ENCODE measurements at regions not wholly inside any gene's neighbourhood (a gene's known extent, or its start where the extent isn't known, plus 50 kb on each side); places are given as distances from the start of the nearest gene placed in this dataset.

DNA sequence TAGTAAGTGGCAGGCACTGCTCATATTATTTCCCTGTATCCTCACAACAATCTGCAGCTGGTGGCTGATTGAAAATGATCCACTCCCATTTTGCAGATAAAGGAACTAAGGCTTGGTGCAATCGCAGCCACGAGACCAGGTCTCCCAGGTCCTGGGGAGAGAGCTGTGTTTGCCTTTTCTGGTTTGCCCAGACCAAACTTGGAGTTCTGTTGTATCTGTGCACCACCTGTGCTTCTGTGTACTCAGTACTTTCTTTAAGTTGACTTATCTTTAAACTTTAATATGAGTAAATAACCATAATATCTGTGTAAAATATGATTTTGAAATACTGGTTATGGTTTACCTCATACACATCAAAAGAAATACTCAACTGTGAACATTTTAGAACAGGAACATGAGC is 625.7 kb upstream of the CFAP20DC start:
- Histone ChIP-seq H3K9me3 (ENCODE audit: control insufficient read depth, low read length) (no peaks in the 10 kb centered on the region), H3K27me3 (replicated peaks; ENCODE audit: control insufficient read depth, insufficient read depth, low read length, poor library complexity, severe bottlenecking) (no peaks in the 10 kb centered on the region), H3K4me3 (ENCODE audit: insufficient read depth, low read depth, low read length, poor library complexity, severe bottlenecking) (no peak overlapping the region), H3K27ac (ENCODE audit: insufficient read depth, low read length, poor library complexity, severe bottlenecking) (no peak overlapping the region), H3K36me3 (ENCODE audit: control insufficient read depth, insufficient read depth, low read length) (no peaks in the 10 kb centered on the region), H3K4me1 (ENCODE audit: control insufficient read depth, insufficient read depth, low read length, poor library complexity, severe bottlenecking) (no peaks in the 10 kb centered on the region)
- DNase-seq = no peak

DNA sequence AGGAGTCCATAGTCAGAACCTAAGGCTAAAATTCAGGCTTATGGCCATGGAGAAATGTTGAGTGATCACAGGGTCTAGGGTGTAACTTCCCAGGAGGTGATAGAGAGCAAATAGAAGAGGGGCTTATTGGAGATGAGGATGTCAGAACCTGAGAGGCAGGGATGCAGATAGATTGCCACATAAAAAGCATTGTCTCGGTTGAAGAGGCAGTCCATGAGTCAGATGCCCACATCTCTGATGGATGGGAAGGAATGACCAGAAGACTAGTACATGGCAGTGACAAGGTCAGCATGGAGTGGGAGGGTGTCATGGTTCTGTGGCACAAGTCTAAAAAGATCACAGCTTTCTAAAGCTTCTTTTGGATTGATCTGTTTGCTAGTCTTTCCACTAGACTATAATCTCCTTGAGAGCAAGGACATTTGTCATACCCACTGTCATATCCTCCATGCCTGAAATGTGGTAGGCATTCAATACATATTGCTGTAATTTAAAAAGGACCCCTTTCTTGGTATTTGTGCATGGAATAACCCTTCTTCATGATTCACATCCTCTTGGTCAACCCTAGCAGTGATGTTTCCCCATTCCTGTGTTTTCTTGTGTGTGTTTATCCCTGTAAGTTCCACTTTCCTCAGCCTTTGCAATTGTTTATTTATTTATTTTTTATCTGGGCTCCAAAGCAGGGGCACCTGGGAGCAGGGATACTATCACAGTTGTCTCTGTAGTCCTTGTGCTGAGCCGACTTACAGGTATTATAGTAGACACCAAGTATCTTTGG is 613.4 kb upstream of the CFAP20DC start:
- Histone ChIP-seq H3K27ac (ENCODE audit: insufficient read depth, low read length, poor library complexity, severe bottlenecking) (no peak overlapping the region), H3K4me1 (ENCODE audit: control insufficient read depth, insufficient read depth, low read length, poor library complexity, severe bottlenecking) (no peaks in the 10 kb centered on the region), H3K4me3 (ENCODE audit: insufficient read depth, low read depth, low read length, poor library complexity, severe bottlenecking) (no peak overlapping the region), H3K27me3 (replicated peaks; ENCODE audit: control insufficient read depth, insufficient read depth, low read length, poor library complexity, severe bottlenecking) (no peaks in the 10 kb centered on the region), H3K36me3 (ENCODE audit: control insufficient read depth, insufficient read depth, low read length) (no peaks in the 10 kb centered on the region), H3K9me3 (ENCODE audit: control insufficient read depth, low read length) (no peaks in the 10 kb centered on the region)
- DNase-seq = no peak

DNA sequence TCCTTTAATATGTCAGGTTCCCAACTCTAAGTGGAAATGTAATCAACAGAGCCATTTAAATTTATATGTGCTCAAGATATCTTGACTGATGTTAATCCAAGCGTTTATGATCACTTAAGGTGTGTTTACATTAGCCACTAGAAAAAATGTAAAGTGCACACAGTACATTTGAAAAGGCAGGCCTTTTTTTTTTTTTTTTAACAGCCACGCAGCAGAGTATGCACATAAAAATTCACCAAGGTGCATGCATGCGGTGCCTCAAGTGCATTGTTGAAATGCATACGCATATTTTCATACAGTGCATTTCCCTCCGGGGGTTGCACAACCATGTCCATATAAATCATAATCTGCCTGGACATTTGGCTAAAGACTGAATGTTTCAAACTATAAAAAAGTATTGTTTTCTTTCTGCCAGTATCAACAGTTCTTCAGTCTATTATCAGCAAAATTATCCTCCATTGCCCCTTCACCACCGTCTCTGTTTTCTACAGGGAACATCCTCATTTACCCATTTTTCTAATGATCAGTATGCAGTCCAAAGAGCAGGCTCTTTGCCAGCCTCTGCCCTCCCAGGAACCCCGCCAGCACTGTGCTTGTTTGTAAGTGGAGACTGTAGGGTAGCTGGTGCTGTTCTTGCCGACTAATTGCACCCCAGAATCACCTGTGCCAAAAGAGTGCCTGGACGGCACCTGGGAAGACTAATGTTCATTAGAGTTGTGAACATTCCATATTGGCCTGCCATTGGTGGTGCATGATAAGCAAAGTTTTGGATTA is 611.2 kb upstream of the CFAP20DC start:
- Histone ChIP-seq H3K36me3 (ENCODE audit: control insufficient read depth, insufficient read depth, low read length) (no peaks in the 10 kb centered on the region), H3K4me3 (ENCODE audit: insufficient read depth, low read depth, low read length, poor library complexity, severe bottlenecking) (no peak overlapping the region), H3K27me3 (replicated peaks; ENCODE audit: control insufficient read depth, insufficient read depth, low read length, poor library complexity, severe bottlenecking) (no peaks in the 10 kb centered on the region), H3K4me1 (ENCODE audit: control insufficient read depth, insufficient read depth, low read length, poor library complexity, severe bottlenecking) (no peaks in the 10 kb centered on the region), H3K9me3 (ENCODE audit: control insufficient read depth, low read length) (no peaks in the 10 kb centered on the region), H3K27ac (ENCODE audit: insufficient read depth, low read length, poor library complexity, severe bottlenecking) (no peak overlapping the region)
- no peak for DNase-seq

DNA sequence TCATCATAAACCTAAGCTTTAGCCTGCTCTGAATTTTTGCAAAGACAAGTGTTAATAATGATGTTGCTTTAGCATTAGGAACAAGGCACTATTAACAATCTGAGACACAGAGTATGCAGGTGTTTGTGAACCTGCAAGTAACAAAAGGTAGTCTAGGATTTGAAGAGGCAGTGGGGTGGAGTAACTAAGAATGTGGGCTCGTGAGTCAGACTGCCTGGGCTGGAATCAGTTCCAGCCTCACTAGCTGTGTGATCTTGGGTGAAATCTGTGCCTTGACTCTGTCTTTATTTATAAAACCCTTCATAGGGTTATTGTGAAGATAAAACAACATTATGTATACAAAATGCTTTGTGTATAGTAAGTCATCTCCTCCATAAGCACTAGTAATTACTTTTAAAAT is 610.6 kb upstream of the CFAP20DC start:
- no peaks in the 10 kb centered on the region for H3K9me3 ChIP-seq (ENCODE audit: control insufficient read depth, low read length)
- no peak overlapping the region for H3K27ac ChIP-seq (ENCODE audit: insufficient read depth, low read length, poor library complexity, severe bottlenecking)
- H3K36me3 ChIP-seq (ENCODE audit: control insufficient read depth, insufficient read depth, low read length) = no peaks in the 10 kb centered on the region
- H3K4me1 ChIP-seq (ENCODE audit: control insufficient read depth, insufficient read depth, low read length, poor library complexity, severe bottlenecking) = no peaks in the 10 kb centered on the region
- DNase-seq = no peak
- no peaks in the 10 kb centered on the region for H3K27me3 ChIP-seq (replicated peaks; ENCODE audit: control insufficient read depth, insufficient read depth, low read length, poor library complexity, severe bottlenecking)
- no peak overlapping the region for H3K4me3 ChIP-seq (ENCODE audit: insufficient read depth, low read depth, low read length, poor library complexity, severe bottlenecking)

DNA sequence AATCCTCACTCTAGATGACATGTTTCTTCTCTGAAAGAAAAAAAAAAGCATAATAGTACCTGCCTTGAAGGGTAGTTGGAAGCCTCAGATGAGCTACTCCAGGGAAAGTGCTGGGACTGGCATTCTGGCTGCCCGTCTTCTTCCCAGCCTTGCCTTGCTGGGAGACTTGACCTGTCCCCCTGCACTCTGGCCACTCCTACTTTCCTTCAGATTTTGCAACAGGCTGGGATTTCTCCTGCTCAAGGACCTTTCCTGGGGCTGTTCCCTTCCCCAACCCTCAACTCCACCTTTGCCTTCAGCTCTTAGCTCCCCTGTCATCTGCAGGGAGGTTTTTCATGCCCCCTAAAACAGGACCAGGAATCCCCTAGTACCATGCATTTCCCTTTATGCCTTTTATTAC is 609.9 kb upstream of the CFAP20DC start:
- Histone ChIP-seq H3K4me1 (ENCODE audit: control insufficient read depth, insufficient read depth, low read length, poor library complexity, severe bottlenecking) (no peaks in the 10 kb centered on the region), H3K4me3 (ENCODE audit: insufficient read depth, low read depth, low read length, poor library complexity, severe bottlenecking) (no peak overlapping the region), H3K9me3 (ENCODE audit: control insufficient read depth, low read length) (no peaks in the 10 kb centered on the region), H3K27me3 (replicated peaks; ENCODE audit: control insufficient read depth, insufficient read depth, low read length, poor library complexity, severe bottlenecking) (no peaks in the 10 kb centered on the region), H3K36me3 (ENCODE audit: control insufficient read depth, insufficient read depth, low read length) (no peaks in the 10 kb centered on the region), H3K27ac (ENCODE audit: insufficient read depth, low read length, poor library complexity, severe bottlenecking) (no peak overlapping the region)
- no peak for DNase-seq

DNA sequence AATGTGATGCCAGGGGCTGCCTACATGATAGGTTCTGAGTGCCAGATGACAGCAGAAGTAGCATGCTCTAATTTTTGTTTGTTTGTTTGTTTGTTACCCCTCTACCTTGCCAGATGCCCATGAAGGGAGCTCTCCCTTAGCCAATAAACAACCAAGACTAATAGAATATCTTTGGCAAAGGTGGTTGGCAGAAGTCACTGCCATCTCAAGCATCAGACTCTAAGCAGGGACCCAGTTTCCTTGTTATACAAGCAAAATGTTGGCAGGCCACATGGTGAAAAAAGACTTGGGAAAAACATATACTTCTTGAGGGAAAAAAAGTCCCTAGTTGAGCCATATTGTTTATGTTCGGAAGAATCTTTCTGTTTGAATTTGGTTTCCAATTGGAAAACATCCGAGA is 609.0 kb upstream of the CFAP20DC start:
- Histone ChIP-seq H3K9me3 (ENCODE audit: control insufficient read depth, low read length) (no peaks in the 10 kb centered on the region), H3K27ac (ENCODE audit: insufficient read depth, low read length, poor library complexity, severe bottlenecking) (no peak overlapping the region), H3K4me1 (ENCODE audit: control insufficient read depth, insufficient read depth, low read length, poor library complexity, severe bottlenecking) (no peaks in the 10 kb centered on the region), H3K36me3 (ENCODE audit: control insufficient read depth, insufficient read depth, low read length) (no peaks in the 10 kb centered on the region), H3K4me3 (ENCODE audit: insufficient read depth, low read depth, low read length, poor library complexity, severe bottlenecking) (no peak overlapping the region), H3K27me3 (replicated peaks; ENCODE audit: control insufficient read depth, insufficient read depth, low read length, poor library complexity, severe bottlenecking) (no peaks in the 10 kb centered on the region)
- no peak for DNase-seq

DNA sequence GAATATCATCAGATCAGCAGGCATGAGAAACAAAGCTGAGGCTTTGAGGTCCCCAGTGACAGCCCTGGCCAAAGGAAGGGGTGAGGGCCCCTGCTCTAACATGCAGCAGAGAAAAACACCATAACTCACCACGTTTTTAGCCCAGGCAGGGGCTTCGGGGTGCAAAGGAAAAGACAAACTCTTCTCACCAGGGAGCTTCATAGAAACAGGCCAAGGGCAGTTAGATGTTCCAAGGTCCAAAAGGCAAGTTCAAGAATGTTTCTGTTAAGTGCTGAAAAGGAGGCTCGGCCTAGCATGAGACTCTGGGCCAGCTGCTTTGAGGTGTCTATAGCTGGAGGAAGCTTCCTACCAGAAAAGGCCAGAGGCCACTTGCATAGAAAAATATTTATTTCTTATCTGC is 608.4 kb upstream of the CFAP20DC start:
- no peaks in the 10 kb centered on the region for H3K36me3 ChIP-seq (ENCODE audit: control insufficient read depth, insufficient read depth, low read length)
- no peaks in the 10 kb centered on the region for H3K4me1 ChIP-seq (ENCODE audit: control insufficient read depth, insufficient read depth, low read length, poor library complexity, severe bottlenecking)
- no peak overlapping the region for H3K4me3 ChIP-seq (ENCODE audit: insufficient read depth, low read depth, low read length, poor library complexity, severe bottlenecking)
- DNase-seq = no peak
- H3K27ac ChIP-seq (ENCODE audit: insufficient read depth, low read length, poor library complexity, severe bottlenecking) = no peak overlapping the region
- H3K9me3 ChIP-seq (ENCODE audit: control insufficient read depth, low read length) = no peaks in the 10 kb centered on the region
- H3K27me3 ChIP-seq (replicated peaks; ENCODE audit: control insufficient read depth, insufficient read depth, low read length, poor library complexity, severe bottlenecking) = no peaks in the 10 kb centered on the region

DNA sequence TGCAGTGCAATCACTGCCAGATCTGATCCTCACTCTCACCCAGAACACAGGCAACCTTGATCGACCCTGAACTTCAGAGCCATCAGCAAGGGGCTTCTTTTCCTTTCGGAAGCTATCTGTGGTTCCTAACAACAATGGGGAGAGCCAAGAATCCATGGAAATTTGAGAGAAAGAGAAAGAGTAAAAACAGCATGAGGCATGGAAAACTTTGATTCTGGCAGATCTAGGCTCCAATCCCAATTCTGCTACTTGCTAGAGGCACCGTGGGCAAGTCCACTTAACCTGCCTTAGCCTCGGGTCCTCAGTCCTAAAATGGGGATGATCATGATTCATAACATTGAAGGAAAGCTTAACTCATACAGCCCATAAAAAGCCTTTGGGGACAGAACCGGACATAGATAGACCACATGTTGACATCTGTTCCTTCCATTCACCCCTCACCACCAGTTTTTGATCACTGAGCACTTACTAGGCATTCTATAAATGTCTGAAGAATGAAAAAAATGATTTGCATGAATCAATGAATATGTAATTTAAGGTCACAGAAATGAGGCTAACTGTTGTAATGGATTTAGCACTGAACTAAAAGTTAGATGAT is 605.7 kb upstream of the CFAP20DC start:
- Histone ChIP-seq H3K9me3 (ENCODE audit: control insufficient read depth, low read length) (peaks cover under 1% of the 10 kb centered on the region), H3K27me3 (replicated peaks; ENCODE audit: control insufficient read depth, insufficient read depth, low read length, poor library complexity, severe bottlenecking) (no peaks in the 10 kb centered on the region), H3K36me3 (ENCODE audit: control insufficient read depth, insufficient read depth, low read length) (no peaks in the 10 kb centered on the region), H3K27ac (ENCODE audit: insufficient read depth, low read length, poor library complexity, severe bottlenecking) (no peak overlapping the region), H3K4me3 (ENCODE audit: insufficient read depth, low read depth, low read length, poor library complexity, severe bottlenecking) (no peak overlapping the region), H3K4me1 (ENCODE audit: control insufficient read depth, insufficient read depth, low read length, poor library complexity, severe bottlenecking) (no peaks in the 10 kb centered on the region)
- DNase-seq = no peak

DNA sequence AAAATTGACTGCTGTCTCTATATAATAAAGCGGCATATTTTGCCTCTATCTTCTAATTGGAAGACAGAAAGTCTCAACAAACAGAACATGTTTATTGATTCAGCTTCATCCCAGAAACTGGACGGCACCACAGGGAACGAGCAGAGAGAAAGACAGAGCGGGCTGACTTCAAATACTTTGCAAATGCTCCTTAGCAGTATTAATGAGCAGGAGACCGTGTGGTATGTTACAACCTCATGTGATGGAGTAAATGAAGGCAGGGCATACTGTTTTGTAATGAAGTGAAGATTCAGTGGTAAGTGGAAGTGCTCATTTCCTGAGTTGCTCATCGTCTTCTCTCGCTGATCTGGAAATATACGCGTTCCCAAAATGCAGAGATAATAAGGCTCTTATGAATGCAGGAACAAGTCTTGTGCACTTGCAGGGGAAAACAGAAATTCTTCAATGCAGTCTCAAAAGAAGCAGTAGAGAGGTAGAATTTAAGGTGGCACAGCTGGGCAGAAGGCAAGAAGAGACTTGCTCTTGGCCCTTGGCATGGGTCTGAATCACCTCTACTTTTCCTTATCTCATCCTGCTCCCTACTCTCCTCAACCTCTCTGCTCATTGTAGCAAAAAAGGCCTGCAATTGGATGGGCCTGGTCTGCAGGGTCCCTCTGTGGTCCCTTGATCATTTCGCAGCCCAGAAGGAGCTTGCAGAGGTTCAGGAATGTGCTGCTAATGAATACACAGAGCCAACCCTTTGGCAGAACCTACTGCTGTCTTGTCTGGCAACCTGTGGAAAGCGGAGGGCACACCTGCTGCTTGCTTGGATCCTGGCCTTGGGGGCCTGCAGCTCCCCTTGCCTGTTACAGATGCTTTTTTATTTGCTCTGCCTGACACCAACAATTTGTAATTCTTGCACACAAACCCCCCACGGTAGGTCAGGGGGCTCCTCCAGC is 604.9 kb upstream of the CFAP20DC start:
- DNase-seq = no peak
- Histone ChIP-seq H3K9me3 (ENCODE audit: control insufficient read depth, low read length) (peaks cover 3% of the 10 kb centered on the region), H3K4me3 (ENCODE audit: insufficient read depth, low read depth, low read length, poor library complexity, severe bottlenecking) (no peak overlapping the region), H3K27me3 (replicated peaks; ENCODE audit: control insufficient read depth, insufficient read depth, low read length, poor library complexity, severe bottlenecking) (no peaks in the 10 kb centered on the region), H3K36me3 (ENCODE audit: control insufficient read depth, insufficient read depth, low read length) (no peaks in the 10 kb centered on the region), H3K4me1 (ENCODE audit: control insufficient read depth, insufficient read depth, low read length, poor library complexity, severe bottlenecking) (no peaks in the 10 kb centered on the region), H3K27ac (ENCODE audit: insufficient read depth, low read length, poor library complexity, severe bottlenecking) (no peak overlapping the region)
